ENCODE measurements at regions not wholly inside any gene's neighbourhood (a gene's known extent, or its start where the extent isn't known, plus 50 kb on each side); places are given as distances from the start of the nearest gene placed in this dataset.

- H3K4me3 Mint-ChIP-seq, result no peak overlapping the region
- H3K27ac Mint-ChIP-seq, result no peak overlapping the region
- peaks cover 9% of the 10 kb centered on the region for H3K27me3 Mint-ChIP-seq
- H3K36me3 Mint-ChIP-seq, result peaks cover 10% of the 10 kb centered on the region
- ATAC-seq, result no peak
- no peaks in the 10 kb centered on the region for H3K9me3 Mint-ChIP-seq
- peaks cover 12% of the 10 kb centered on the region for H3K4me1 Mint-ChIP-seq
These were observed 196.2 kb upstream of the USP25 start for GRCh38 chr21:15533618-15534017.

- Mint-ChIP-seq H3K4me1 (peaks cover 12% of the 10 kb centered on the region), H3K27me3 (peaks cover 9% of the 10 kb centered on the region), H3K36me3 (peaks cover 10% of the 10 kb centered on the region), H3K4me3 (no peak overlapping the region), H3K27ac (no peak overlapping the region), H3K9me3 (no peaks in the 10 kb centered on the region)
- ATAC-seq, result no peak
These were observed 195.3 kb upstream of the USP25 start for GRCh38 chr21:15534450-15534886.

- Mint-ChIP-seq H3K4me3 (no peak overlapping the region), H3K9me3 (no peaks in the 10 kb centered on the region), H3K27me3 (peaks cover 16% of the 10 kb centered on the region), H3K4me1 (peaks cover 6% of the 10 kb centered on the region), H3K36me3 (no peaks in the 10 kb centered on the region), H3K27ac (no peak overlapping the region)
- no peak for ATAC-seq
These were observed 190.4 kb upstream of the USP25 start for GRCh38 chr21:15539376-15539775.

GRCh38 chr21:15543473-15543872 lies 186.3 kb upstream of the USP25 start:
- Mint-ChIP-seq H3K36me3 (no peaks in the 10 kb centered on the region), H3K27ac (no peak overlapping the region), H3K4me1 (no peaks in the 10 kb centered on the region), H3K9me3 (no peaks in the 10 kb centered on the region), H3K27me3 (peaks cover 22% of the 10 kb centered on the region), H3K4me3 (no peak overlapping the region)
- ATAC-seq, result no peak

- H3K4me1 Mint-ChIP-seq, result no peaks in the 10 kb centered on the region
- no peaks in the 10 kb centered on the region for H3K36me3 Mint-ChIP-seq
- H3K27ac Mint-ChIP-seq, result no peak overlapping the region
- H3K27me3 Mint-ChIP-seq, result peaks cover 3% of the 10 kb centered on the region
- H3K9me3 Mint-ChIP-seq, result no peaks in the 10 kb centered on the region
- H3K4me3 Mint-ChIP-seq, result no peak overlapping the region
- ATAC-seq, result no peak
These were observed 180.1 kb upstream of the USP25 start for GRCh38 chr21:15549671-15550070.

- Mint-ChIP-seq H3K9me3 (peaks cover under 1% of the 10 kb centered on the region), H3K27me3 (no peaks in the 10 kb centered on the region), H3K4me1 (no peaks in the 10 kb centered on the region), H3K27ac (no peak overlapping the region), H3K4me3 (no peak overlapping the region), H3K36me3 (no peaks in the 10 kb centered on the region)
- no peak for ATAC-seq
These were observed 176.8 kb upstream of the USP25 start for GRCh38 chr21:15552914-15553494.

- peaks cover 3% of the 10 kb centered on the region for H3K9me3 Mint-ChIP-seq
- H3K27me3 Mint-ChIP-seq, result peaks cover 9% of the 10 kb centered on the region
- H3K4me1 Mint-ChIP-seq, result peaks cover 16% of the 10 kb centered on the region
- no peak overlapping the region for H3K27ac Mint-ChIP-seq
- no peak for ATAC-seq
- no peaks in the 10 kb centered on the region for H3K36me3 Mint-ChIP-seq
- no peak overlapping the region for H3K4me3 Mint-ChIP-seq
These were observed 171.9 kb upstream of the USP25 start for GRCh38 chr21:15557925-15558324.

- H3K36me3 Mint-ChIP-seq, result no peaks in the 10 kb centered on the region
- no peak for ATAC-seq
- peaks cover 16% of the 10 kb centered on the region for H3K4me1 Mint-ChIP-seq
- peaks cover 11% of the 10 kb centered on the region for H3K27me3 Mint-ChIP-seq
- H3K27ac Mint-ChIP-seq, result no peak overlapping the region
- H3K9me3 Mint-ChIP-seq, result peaks cover 3% of the 10 kb centered on the region
- no peak overlapping the region for H3K4me3 Mint-ChIP-seq
These were observed 170.9 kb upstream of the USP25 start for GRCh38 chr21:15558884-15559283.

GRCh38 chr21:15559660-15560059 lies 170.1 kb upstream of the USP25 start:
- Mint-ChIP-seq H3K27ac (no peak overlapping the region), H3K9me3 (peaks cover 3% of the 10 kb centered on the region), H3K4me3 (no peak overlapping the region), H3K4me1 (peaks cover 16% of the 10 kb centered on the region), H3K36me3 (no peaks in the 10 kb centered on the region), H3K27me3 (peaks cover 11% of the 10 kb centered on the region)
- ATAC-seq, result peak; percentile 58

GRCh38 chr21:15560383-15561056 lies 169.3 kb upstream of the USP25 start:
- Mint-ChIP-seq H3K27me3 (peaks cover 11% of the 10 kb centered on the region), H3K27ac (no peak overlapping the region), H3K36me3 (no peaks in the 10 kb centered on the region), H3K9me3 (peaks cover 3% of the 10 kb centered on the region), H3K4me3 (no peak overlapping the region), H3K4me1 (peaks cover 16% of the 10 kb centered on the region)
- ATAC-seq, result peak; percentile 50

- Mint-ChIP-seq H3K27ac (no peak overlapping the region), H3K27me3 (peaks cover 17% of the 10 kb centered on the region)
These were observed 167.0 kb upstream of the USP25 start for GRCh38 chr21:15562748-15563147.

GRCh38 chr21:15564907-15565306 lies 164.9 kb upstream of the USP25 start:
- no peak overlapping the region for H3K27ac Mint-ChIP-seq
- no peaks in the 10 kb centered on the region for H3K36me3 Mint-ChIP-seq
- peaks cover 36% of the 10 kb centered on the region for H3K27me3 Mint-ChIP-seq
- H3K4me3 Mint-ChIP-seq, result no peak overlapping the region
- no peak for ATAC-seq
- no peaks in the 10 kb centered on the region for H3K9me3 Mint-ChIP-seq
- peaks cover 11% of the 10 kb centered on the region for H3K4me1 Mint-ChIP-seq

More at GRCh38 chr21:15562748-15563147, 167.0 kb upstream of the USP25 start:
- ATAC-seq, result no peak
- H3K9me3 Mint-ChIP-seq, result peaks cover 3% of the 10 kb centered on the region
- H3K36me3 Mint-ChIP-seq, result no peaks in the 10 kb centered on the region
- H3K4me1 Mint-ChIP-seq, result peaks cover 16% of the 10 kb centered on the region
- no peak overlapping the region for H3K4me3 Mint-ChIP-seq

- no peak for ATAC-seq
- Mint-ChIP-seq H3K4me3 (no peak overlapping the region), H3K27ac (no peak overlapping the region), H3K36me3 (no peaks in the 10 kb centered on the region), H3K9me3 (no peaks in the 10 kb centered on the region), H3K27me3 (peaks cover 42% of the 10 kb centered on the region), H3K4me1 (no peaks in the 10 kb centered on the region)
These were observed 163.1 kb upstream of the USP25 start for GRCh38 chr21:15566703-15567102.

GRCh38 chr21:15567191-15567590 lies 162.6 kb upstream of the USP25 start:
- H3K9me3 Mint-ChIP-seq, result no peaks in the 10 kb centered on the region
- no peak for ATAC-seq
- no peaks in the 10 kb centered on the region for H3K36me3 Mint-ChIP-seq
- H3K4me1 Mint-ChIP-seq, result no peaks in the 10 kb centered on the region
- H3K4me3 Mint-ChIP-seq, result no peak overlapping the region
- H3K27ac Mint-ChIP-seq, result no peak overlapping the region
- H3K27me3 Mint-ChIP-seq, result peaks cover 41% of the 10 kb centered on the region

- peaks cover 31% of the 10 kb centered on the region for H3K27me3 Mint-ChIP-seq
- H3K4me1 Mint-ChIP-seq, result no peaks in the 10 kb centered on the region
- no peaks in the 10 kb centered on the region for H3K9me3 Mint-ChIP-seq
- no peak for ATAC-seq
- no peak overlapping the region for H3K27ac Mint-ChIP-seq
- no peak overlapping the region for H3K4me3 Mint-ChIP-seq
- no peaks in the 10 kb centered on the region for H3K36me3 Mint-ChIP-seq
These were observed 161.3 kb upstream of the USP25 start for GRCh38 chr21:15568516-15568915.

GRCh38 chr21:15586752-15587427 lies 142.9 kb upstream of the USP25 start:
- Mint-ChIP-seq H3K9me3 (no peaks in the 10 kb centered on the region), H3K27me3 (peaks cover 14% of the 10 kb centered on the region), H3K27ac (no peak overlapping the region), H3K4me1 (no peaks in the 10 kb centered on the region), H3K36me3 (no peaks in the 10 kb centered on the region), H3K4me3 (no peak overlapping the region)
- ATAC-seq, result no peak
